Stimulated activated CD4-positive, alpha-beta T cell treated with anti-CD3 and anti-CD28 coated beads, Interleukin-4, amount 100 ng/mL, for 4 hours (primary cell): ENCODE measurements at regions not wholly inside any gene's neighbourhood (a gene's known extent, or its start where the extent isn't known, plus 50 kb on each side); places are given as distances from the start of the nearest gene placed in this dataset.
"Not testable (repeated sequence)": the region's sequence is repeated elsewhere in the genome, so short reads cannot be mapped to it uniquely, and the experiment has no call there.

ENCODE experiments used
- DNase-seq, 2 experiments: peaks; one replicate each; pipeline ENCODE4 v3.0.0-alpha.2; 2020

GRCh38 chr4:11669156-11669555, 240.5 kb upstream of the HS3ST1 start:
- DNase-seq = no peak

GRCh38 chr4:11663114-11663513, 234.4 kb upstream of the HS3ST1 start:
- DNase-seq = no peak

GRCh38 chr4:11650801-11651596, 222.3 kb upstream of the HS3ST1 start:
- no peak for DNase-seq

- no peak for DNase-seq
Measured at GRCh38 chr4:11647433-11647832, 218.7 kb upstream of the HS3ST1 start.

DNA sequence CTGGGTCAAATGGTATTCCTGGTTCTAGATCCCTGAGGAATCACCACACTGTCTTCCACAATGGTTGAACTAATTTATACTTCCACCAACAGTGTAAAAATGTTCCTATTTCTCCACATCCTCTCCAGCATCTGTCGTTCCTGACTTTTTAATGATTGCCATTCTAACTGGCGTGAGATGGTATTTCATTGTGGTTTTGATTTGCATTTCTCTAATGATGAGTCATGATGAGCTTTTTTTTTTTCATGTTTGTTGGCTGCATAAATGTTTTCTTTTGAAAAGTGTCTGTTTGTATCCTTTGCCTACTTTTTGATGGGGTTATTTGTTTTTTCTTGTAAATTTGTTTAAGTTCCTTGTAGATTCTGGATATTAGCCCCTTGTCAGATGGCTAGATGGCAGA, 214.4 kb upstream of the HS3ST1 start:
- DNase-seq = not testable (repeated sequence)

DNA sequence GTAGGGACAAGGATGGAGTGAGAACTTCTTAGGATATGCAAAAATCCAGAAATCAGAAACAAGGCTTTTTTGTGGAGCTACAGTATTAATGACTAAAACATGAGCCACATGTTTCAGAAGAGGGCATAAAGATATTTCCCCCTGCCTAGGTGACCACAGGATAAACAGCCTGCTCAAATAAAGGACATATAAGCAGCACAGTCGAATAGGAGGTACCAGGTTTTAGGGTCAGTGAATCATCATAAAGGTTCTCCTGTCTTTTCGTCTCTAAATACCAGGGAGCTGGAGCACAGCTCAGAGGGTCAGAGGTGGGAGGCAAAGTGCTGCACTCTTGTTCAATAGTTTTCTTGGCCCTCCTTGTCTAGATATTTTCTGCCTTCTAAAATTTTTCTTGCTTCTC, 211.9 kb upstream of the HS3ST1 start:
- no peak for DNase-seq

- no peak for DNase-seq
Measured at GRCh38 chr4:11636551-11636950, 207.9 kb upstream of the HS3ST1 start.

DNA sequence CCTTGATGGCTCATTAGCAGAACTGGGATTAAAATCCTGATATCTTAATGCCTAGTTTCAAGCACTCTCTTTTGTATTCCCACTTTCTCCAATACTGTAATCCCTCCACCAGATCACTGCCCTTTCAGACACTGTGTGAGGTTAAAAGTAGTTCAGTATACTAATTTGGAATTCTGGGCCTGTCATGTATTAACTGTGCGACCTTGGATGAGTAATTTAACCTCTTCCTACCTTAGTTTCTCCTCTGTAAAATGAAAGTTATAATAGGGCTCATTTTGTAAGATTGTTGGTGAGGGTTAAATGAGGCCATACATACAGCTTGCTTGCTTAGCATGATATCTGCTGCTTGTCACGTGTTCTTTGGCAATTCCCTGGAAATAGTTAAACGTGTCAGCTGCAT, 207.3 kb upstream of the HS3ST1 start:
- DNase-seq = no peak

DNA sequence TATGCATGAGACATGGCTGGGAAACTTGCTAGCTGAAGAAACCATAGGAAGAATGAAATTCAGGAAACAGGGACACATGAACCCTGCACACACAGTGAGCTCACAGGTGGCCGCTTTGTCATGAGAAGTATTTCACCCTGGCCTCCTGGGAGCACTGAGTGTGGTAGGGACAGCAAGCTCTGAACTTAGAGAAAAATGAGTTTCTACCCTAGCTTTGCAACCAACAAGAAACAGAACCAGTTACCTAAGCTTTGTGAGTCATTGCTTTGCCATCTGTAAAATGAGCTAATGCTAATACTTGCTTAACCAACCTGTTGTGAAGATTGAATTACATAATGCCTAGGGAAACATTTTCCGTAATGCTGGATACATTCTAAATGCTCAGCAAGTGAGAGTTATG, 206.6 kb upstream of the HS3ST1 start:
- no peak for DNase-seq

DNA sequence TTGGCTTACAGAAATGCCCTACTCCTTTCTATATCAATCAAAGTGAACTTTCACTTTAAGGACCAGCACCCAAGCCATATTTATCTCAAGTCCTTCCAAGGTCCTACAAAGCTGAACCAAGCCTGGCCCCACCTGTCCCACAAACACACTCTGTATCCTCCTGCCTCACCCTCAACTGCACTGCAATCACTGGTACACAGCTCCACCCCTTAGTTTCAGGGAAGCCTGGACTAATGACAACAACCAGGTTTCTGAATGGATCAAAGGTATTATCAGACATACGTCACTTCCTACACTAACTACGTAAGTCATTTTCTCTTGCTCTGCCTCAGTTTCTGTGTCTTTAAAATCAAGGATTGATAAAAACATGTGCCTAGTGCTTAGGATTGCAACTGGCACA, 205.6 kb upstream of the HS3ST1 start:
- no peak for DNase-seq

DNA sequence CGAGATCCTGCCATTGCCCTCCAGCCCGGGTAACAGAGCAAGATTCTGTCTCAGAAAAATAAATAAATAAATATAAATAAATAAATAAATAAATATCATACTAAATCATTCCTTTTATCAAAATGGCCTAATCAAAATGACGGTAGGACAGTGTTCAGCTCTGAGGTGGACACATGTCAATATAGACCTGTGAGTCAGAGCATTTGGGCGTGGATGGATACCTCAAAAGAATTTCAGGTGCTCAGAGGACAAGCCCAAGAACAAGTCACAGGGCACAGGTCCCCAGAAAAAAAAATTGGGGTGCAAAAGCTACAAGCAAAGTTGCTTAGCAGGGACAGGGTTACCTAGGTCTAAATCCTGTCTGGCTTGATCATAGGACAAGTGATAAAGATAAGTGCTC, 204.7 kb upstream of the HS3ST1 start:
- DNase-seq = no peak

GRCh38 chr4:11632483-11632882, 203.8 kb upstream of the HS3ST1 start:
- DNase-seq = no peak

DNA sequence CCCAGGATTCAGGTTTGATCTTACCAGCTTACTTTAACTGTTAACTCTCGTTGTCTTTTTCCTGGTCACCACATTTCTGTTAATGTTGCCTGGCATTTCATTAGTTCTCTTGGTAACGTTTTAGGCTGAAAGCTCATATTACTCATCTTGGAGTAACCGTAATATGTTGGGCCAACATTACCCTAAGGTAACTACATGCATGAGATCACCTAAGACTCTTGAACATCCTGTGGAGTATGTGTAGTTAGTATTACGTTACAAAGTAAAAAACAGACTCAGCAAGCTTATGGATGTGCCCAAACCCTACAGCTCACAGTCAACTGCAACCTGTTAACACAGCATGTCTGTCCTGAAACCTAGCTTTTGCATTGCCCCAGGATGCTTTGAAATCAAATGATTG, 203.3 kb upstream of the HS3ST1 start:
- DNase-seq = no peak

- DNase-seq = no peak
Measured at GRCh38 chr4:11631416-11631815, 202.7 kb upstream of the HS3ST1 start.

GRCh38 chr4:11628093-11628725, 199.5 kb upstream of the HS3ST1 start:
- no peak for DNase-seq

- DNase-seq = no peak
Measured at GRCh38 chr4:11626066-11626465, 197.4 kb upstream of the HS3ST1 start.

- DNase-seq = no peak
Measured at GRCh38 chr4:11625211-11625610, 196.5 kb upstream of the HS3ST1 start.

- DNase-seq = no peak
Measured at GRCh38 chr4:11624370-11624769, 195.7 kb upstream of the HS3ST1 start.

GRCh38 chr4:11623726-11624037, 195.0 kb upstream of the HS3ST1 start:
- peak in 1 of 2 experiments; percentile 1 for DNase-seq

DNA sequence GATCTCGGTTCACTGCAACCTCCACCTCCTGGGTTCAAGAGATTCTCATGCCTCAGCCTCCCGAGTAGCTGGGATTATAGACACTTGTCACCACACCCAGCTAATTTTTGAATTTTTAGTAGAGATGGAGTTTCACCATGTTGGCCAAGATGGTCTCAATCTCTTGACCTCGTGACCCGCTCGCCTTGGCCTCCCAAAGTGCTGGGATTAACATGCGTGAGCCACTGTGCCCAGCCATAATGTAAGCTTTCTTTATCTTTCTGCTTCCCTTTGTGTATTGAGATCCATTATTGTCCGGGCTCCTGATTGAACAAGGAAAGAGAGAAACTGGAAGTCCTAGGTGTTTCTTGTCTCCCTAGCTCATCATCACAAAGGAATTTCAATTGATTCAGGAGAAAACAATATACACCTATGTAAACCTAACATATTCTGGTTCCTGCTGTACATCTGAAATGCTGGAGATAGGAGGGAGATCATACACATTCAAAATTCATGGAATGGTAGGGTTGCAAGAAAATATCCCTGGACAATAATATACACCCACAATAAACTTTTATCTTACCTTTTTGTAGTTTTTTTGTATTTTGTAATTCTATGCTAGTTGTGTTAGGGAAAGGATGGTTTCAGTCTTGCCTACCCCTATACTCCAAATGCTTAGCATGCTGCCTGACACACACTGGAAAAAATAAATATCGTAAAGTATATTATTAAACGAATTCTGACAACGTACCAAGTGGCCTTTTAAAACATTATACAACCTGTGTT, 194.4 kb upstream of the HS3ST1 start:
- DNase-seq = no peak

GRCh38 chr4:11620861-11621260, 192.2 kb upstream of the HS3ST1 start:
- DNase-seq = no peak

- no peak for DNase-seq
Measured at GRCh38 chr4:11618666-11619282, 190.1 kb upstream of the HS3ST1 start.

DNA sequence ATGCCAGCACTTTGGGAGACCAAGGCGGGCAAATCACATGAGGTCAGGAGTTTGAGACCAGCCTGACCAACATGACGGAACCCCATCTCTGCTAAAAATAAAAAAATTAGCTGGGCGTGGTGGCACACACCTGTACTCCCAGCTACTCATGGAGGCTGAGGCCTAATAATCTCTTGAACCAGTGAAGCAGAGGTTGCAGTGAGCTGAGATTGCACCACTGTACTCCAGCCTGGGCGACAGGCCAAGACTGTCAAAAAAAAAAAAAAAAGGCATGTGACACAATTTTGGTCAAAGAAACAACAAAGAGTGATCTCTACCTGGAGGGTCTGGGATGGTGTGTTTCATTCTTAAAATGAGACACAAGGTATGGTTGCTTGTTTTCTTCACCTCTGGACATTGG, 188.2 kb upstream of the HS3ST1 start:
- DNase-seq = no peak

DNA sequence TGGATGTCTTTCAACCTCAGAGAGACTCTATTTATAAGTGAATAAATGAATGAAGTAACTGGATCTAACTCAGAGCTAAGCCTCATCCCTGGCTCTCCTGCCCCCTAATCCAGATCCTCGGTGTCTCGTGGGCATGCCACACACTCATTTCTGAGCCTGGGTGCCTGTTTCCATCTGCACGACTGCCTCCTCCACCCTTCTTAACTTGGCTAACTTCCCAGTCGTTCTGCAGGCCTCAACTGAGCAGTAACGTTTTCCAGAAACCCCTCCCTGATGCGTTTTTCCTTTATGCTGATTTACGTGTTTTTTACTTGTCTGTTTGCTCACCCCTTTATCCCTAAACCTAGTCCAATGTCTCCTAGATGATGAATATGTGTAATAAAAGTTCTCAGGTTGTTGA, 186.9 kb upstream of the HS3ST1 start:
- no peak for DNase-seq
